ENCODE measurements at regions not wholly inside any gene's neighbourhood (a gene's known extent, or its start where the extent isn't known, plus 50 kb on each side); places are given as distances from the start of the nearest gene placed in this dataset.

DNA sequence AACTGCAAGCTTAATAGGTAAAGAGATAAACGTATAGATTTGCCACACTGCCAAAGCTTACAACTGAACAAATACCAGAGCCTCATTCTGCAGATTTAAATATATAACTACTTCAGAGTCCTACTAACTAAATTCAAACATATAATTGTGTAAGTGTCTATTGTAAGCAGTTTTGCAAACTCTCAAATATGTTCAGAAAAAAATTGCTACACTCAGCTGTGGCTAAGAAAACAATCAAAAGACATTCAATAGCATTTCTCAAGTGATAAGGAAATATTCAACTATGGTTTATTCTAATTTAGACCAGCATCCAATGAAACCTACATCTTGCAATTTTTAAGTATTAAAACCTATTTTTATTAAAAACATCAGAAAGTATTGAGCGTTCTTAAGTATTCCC lies 202.4 kb downstream of the KCTD12 start (continued):
- TF ChIP-seq, protein P1, sequence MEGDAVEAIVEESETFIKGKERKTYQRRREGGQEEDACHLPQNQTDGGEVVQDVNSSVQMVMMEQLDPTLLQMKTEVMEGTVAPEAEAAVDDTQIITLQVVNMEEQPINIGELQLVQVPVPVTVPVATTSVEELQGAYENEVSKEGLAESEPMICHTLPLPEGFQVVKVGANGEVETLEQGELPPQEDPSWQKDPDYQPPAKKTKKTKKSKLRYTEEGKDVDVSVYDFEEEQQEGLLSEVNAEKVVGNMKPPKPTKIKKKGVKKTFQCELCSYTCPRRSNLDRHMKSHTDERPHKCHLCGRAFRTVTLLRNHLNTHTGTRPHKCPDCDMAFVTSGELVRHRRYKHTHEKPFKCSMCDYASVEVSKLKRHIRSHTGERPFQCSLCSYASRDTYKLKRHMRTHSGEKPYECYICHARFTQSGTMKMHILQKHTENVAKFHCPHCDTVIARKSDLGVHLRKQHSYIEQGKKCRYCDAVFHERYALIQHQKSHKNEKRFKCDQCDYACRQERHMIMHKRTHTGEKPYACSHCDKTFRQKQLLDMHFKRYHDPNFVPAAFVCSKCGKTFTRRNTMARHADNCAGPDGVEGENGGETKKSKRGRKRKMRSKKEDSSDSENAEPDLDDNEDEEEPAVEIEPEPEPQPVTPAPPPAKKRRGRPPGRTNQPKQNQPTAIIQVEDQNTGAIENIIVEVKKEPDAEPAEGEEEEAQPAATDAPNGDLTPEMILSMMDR (IDR thresholded peaks at IDR 0.05; ENCODE audit: low read depth, low read length, missing input control) = no peak
- TF ChIP-seq, protein P2, sequence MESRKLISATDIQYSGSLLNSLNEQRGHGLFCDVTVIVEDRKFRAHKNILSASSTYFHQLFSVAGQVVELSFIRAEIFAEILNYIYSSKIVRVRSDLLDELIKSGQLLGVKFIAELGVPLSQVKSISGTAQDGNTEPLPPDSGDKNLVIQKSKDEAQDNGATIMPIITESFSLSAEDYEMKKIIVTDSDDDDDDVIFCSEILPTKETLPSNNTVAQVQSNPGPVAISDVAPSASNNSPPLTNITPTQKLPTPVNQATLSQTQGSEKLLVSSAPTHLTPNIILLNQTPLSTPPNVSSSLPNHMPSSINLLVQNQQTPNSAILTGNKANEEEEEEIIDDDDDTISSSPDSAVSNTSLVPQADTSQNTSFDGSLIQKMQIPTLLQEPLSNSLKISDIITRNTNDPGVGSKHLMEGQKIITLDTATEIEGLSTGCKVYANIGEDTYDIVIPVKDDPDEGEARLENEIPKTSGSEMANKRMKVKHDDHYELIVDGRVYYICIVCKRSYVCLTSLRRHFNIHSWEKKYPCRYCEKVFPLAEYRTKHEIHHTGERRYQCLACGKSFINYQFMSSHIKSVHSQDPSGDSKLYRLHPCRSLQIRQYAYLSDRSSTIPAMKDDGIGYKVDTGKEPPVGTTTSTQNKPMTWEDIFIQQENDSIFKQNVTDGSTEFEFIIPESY (IDR thresholded peaks at IDR 0.05) = no peak
- TF ChIP-seq FOXA2 (IDR thresholded peaks at IDR 0.05) = no peak
- no peak for TF ChIP-seq SP1 (IDR thresholded peaks at IDR 0.05)
- no peak for TF ChIP-seq RAD21 (IDR thresholded peaks at IDR 0.05)

DNA sequence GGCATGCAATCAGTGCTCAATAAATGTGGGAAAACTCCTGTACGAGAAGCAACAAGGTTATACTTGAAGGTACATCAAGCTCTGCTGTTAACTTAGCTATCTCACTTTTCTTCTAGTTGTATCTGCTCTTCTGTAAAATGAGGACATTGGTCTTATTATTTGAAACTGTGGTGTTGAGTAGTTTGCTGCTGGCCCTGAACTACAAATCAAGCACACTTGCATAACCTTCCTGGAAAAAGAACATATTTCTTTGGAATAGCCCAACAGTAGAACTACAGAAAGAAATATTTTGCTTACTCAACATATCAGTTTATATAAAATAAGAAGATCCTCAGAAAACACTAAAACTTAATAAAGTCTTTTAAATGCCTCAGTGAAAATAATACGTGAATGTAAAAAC lies 203.0 kb downstream of the KCTD12 start:
- Histone ChIP-seq H3K36me3 (ENCODE audit: control insufficient read depth in 4 of 4, insufficient read depth in 3 of 4, low read depth in 1 of 4, low read length in 3 of 4) (no peaks in the 10 kb centered on the region), H3K9me3 (ENCODE audit: control insufficient read depth in 4 of 4, low read length in 3 of 4) (no peaks in the 10 kb centered on the region), H3K27ac (ENCODE audit: low read depth in 1 of 2, low read length in 2 of 2) (no peak overlapping the region), H3K9ac (ENCODE audit: low read depth in 1 of 2, low read length in 2 of 2) (no peak overlapping the region), H3K4me3 (ENCODE audit: low read depth in 1 of 3, low read length in 3 of 3) (no peak overlapping the region), H3K27me3 (ENCODE audit: control insufficient read depth in 4 of 4, insufficient read depth in 4 of 4, low read length in 3 of 4) (peaks cover 0 to 7% (median 0%) of the 10 kb centered on the region in 4 donors), H3K4me1 (ENCODE audit: control insufficient read depth in 4 of 4, insufficient read depth in 4 of 4, low read length in 3 of 4) (peaks cover 2 to 7% (median 4%) of the 10 kb centered on the region in 4 donors)
- TF ChIP-seq SP1 (IDR thresholded peaks at IDR 0.05) (no peak), FOXA2 (IDR thresholded peaks at IDR 0.05) (no peak), JUND (IDR thresholded peaks at IDR 0.05) (no peak)
- DNase-seq (ENCODE audit: low spot score) = no peak
- 85% methylated on average over 2 of the region's 2 CpGs for WGBS

DNA sequence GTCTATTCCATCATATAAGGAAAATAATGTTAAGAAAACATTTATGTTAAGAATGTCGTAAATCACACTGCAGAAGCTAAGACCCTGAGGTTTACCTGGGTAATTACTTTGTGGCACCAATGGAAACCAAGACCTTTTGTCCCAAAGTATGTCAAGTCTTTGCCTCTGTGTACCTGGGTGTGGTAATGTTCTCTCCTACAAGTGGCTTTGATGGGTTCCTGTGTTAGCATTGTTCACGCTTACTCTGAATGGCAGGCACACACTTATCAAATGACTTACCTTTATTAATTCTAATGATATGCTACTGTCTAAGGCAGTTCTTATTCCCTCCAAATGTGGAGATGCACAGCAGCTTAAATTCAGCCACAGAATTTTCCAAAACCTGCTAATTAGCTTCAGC lies 206.1 kb downstream of the KCTD12 start:
- no peak overlapping the region for H3K27ac ChIP-seq (ENCODE audit: low read depth in 1 of 2, low read length in 2 of 2)
- H3K27me3 ChIP-seq (ENCODE audit: control insufficient read depth in 4 of 4, insufficient read depth in 4 of 4, low read length in 3 of 4) = peaks cover 0 to 10% (median 0%) of the 10 kb centered on the region in 4 donors
- H3K4me1 ChIP-seq (ENCODE audit: control insufficient read depth in 4 of 4, insufficient read depth in 4 of 4, low read length in 3 of 4) = no peaks in the 10 kb centered on the region
- H3K9me3 ChIP-seq (ENCODE audit: control insufficient read depth in 4 of 4, low read length in 3 of 4) = no peaks in the 10 kb centered on the region
- H3K36me3 ChIP-seq (ENCODE audit: control insufficient read depth in 4 of 4, insufficient read depth in 3 of 4, low read depth in 1 of 4, low read length in 3 of 4) = no peaks in the 10 kb centered on the region
- 52% methylated on average over 2 of the region's 2 CpGs for WGBS
- no peak overlapping the region for H3K4me3 ChIP-seq (ENCODE audit: low read depth in 1 of 3, low read length in 3 of 3)
- H3K9ac ChIP-seq (ENCODE audit: low read depth in 1 of 2, low read length in 2 of 2) = no peak overlapping the region
- DNase-seq (ENCODE audit: low spot score) = no peak
- TF ChIP-seq, protein P3, sequence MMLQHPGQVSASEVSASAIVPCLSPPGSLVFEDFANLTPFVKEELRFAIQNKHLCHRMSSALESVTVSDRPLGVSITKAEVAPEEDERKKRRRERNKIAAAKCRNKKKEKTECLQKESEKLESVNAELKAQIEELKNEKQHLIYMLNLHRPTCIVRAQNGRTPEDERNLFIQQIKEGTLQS (IDR thresholded peaks at IDR 0.05) = no peak
- TF ChIP-seq NR2F2 (IDR thresholded peaks at IDR 0.05) (no peak), RXRA (IDR thresholded peaks at IDR 0.05) (no peak), HNF4G (IDR thresholded peaks at IDR 0.05) (no peak), YY1 (IDR thresholded peaks at IDR 0.05) (no peak), TAF1 (conservative IDR thresholded peaks at IDR 0.05) (no peak), GABPA (IDR thresholded peaks at IDR 0.05 in 1 of 2, conservative IDR thresholded peaks at IDR 0.05 in 1 of 2) (no peak), RAD21 (IDR thresholded peaks at IDR 0.05) (no peak), FOXA2 (IDR thresholded peaks at IDR 0.05) (no peak), HNF4A (conservative IDR thresholded peaks at IDR 0.05) (no peak), SP1 (IDR thresholded peaks at IDR 0.05) (no peak), REST (IDR thresholded peaks at IDR 0.05) (no peak), FOXA1 (IDR thresholded peaks at IDR 0.05) (no peak)

All from liver (tissue), 8 donors.